H9 (cell line): ENCODE measurements at regions not wholly inside any gene's neighbourhood (a gene's known extent, or its start where the extent isn't known, plus 50 kb on each side); places are given as distances from the start of the nearest gene placed in this dataset.

Source experiments
- DNase-seq: peaks from one replicate; pipeline ENCODE4 v3.0.0-alpha.2; 2017
- H2AFZ ChIP-seq: one replicate; pipeline ENCODE4 v1.6.1; 2013; ENCODE audit warnings: mild to moderate bottlenecking, low read length, control low read depth, moderate library complexity
- H2AK5ac ChIP-seq: 2 replicates; pipeline ENCODE4 v1.6.1; 2013; ENCODE audit warnings: low read length, control low read depth, mixed read lengths; ENCODE audit not compliant: insufficient read length
- H2BK120ac ChIP-seq: one replicate; pipeline ENCODE4 v1.6.1; 2013; ENCODE audit warnings: low read depth, mild to moderate bottlenecking, low read length, control low read depth, inconsistent platforms; ENCODE audit not compliant: poor library complexity, severe bottlenecking
- H2BK12ac ChIP-seq: 2 replicates; pipeline ENCODE4 v1.6.1; 2013; ENCODE audit warnings: low read length, control low read depth, mixed read lengths, low read depth; ENCODE audit not compliant: insufficient read length
- H2BK15ac ChIP-seq: 2 replicates; pipeline ENCODE4 v1.6.1; 2013; ENCODE audit warnings: low read depth, low read length, control low read depth
- H2BK20ac ChIP-seq: one replicate; pipeline ENCODE4 v1.6.1; 2013; ENCODE audit warnings: low read depth, mild to moderate bottlenecking, low read length, control low read depth, inconsistent platforms; ENCODE audit not compliant: poor library complexity, severe bottlenecking
- H2BK5ac ChIP-seq: 2 replicates; pipeline ENCODE4 v1.6.1; 2013; ENCODE audit warnings: low read length, control low read depth, mixed read lengths; ENCODE audit not compliant: insufficient read length
- H3K14ac ChIP-seq: 2 replicates; pipeline ENCODE4 v1.6.1; 2013; ENCODE audit warnings: low read length, control low read depth; ENCODE audit not compliant: insufficient read depth
- H3K18ac ChIP-seq: 2 replicates; pipeline ENCODE4 v1.6.1; 2013; ENCODE audit warnings: low read depth, mild to moderate bottlenecking, mixed read lengths, low read length, control low read depth; ENCODE audit not compliant: insufficient read length
- H3K23ac ChIP-seq: 2 replicates; pipeline ENCODE4 v1.6.1; 2013; ENCODE audit warnings: low read length, control low read depth, mixed read lengths, low read depth; ENCODE audit not compliant: insufficient read length
- H3K23me2 ChIP-seq: 2 replicates; pipeline ENCODE4 v1.6.1; 2013; ENCODE audit warnings: low read depth, mild to moderate bottlenecking, mixed read lengths, low read length, control low read depth; ENCODE audit not compliant: insufficient read length, poor library complexity, severe bottlenecking
- H3K27ac ChIP-seq: 2 replicates; pipeline ENCODE4 v1.5.1; 2013; ENCODE audit warnings: low read length, control low read depth, mixed read lengths, low read depth; ENCODE audit not compliant: insufficient read length
- H3K27me3 ChIP-seq: 2 replicates; pipeline ENCODE4 v1.6.1; 2013; ENCODE audit warnings: low read length, control low read depth, inconsistent platforms; ENCODE audit not compliant: insufficient read depth
- H3K4ac ChIP-seq: 2 replicates; pipeline ENCODE4 v1.6.1; 2013; ENCODE audit warnings: low read depth, mild to moderate bottlenecking, control low read depth, inconsistent platforms, low read length, moderate library complexity
- H3K4me1 ChIP-seq: 2 replicates; pipeline ENCODE4 v1.6.1; 2013; ENCODE audit warnings: low read length, control low read depth, inconsistent platforms; ENCODE audit not compliant: insufficient read depth
- H3K4me2 ChIP-seq: 2 replicates; pipeline ENCODE4 v1.6.1; 2013; ENCODE audit warnings: low read length, control low read depth, mixed read lengths; ENCODE audit not compliant: insufficient read length, insufficient read depth
- H3K56ac ChIP-seq: 2 replicates; pipeline ENCODE4 v1.6.1; 2013; ENCODE audit warnings: low read depth, mild to moderate bottlenecking, mixed read lengths, low read length, control low read depth; ENCODE audit not compliant: insufficient read length
- H3K79me1 ChIP-seq: 2 replicates; pipeline ENCODE4 v1.6.1; 2013; ENCODE audit warnings: low read depth, mild to moderate bottlenecking, moderate library complexity, low read length, control low read depth, inconsistent platforms; ENCODE audit not compliant: insufficient read depth, poor library complexity, severe bottlenecking
- H3K79me2 ChIP-seq: 2 replicates; pipeline ENCODE4 v1.6.1; 2013; ENCODE audit warnings: low read length, control low read depth, inconsistent platforms; ENCODE audit not compliant: insufficient read depth
- H3K9ac ChIP-seq: 2 replicates; pipeline ENCODE4 v1.6.1; 2013; ENCODE audit warnings: low read length, control low read depth, mixed read lengths; ENCODE audit not compliant: insufficient read length; ENCODE audit errors: extremely low read depth
- H3K9me3 ChIP-seq: one replicate; pipeline ENCODE4 v1.6.1; 2013; ENCODE audit warnings: low read depth, low read length, inconsistent platforms; ENCODE audit not compliant: control insufficient read depth
- H3T11ph ChIP-seq: one replicate; pipeline ENCODE4 v1.6.1; 2013; ENCODE audit warnings: mild to moderate bottlenecking, low read length, control low read depth, inconsistent platforms
- H4K20me1 ChIP-seq: one replicate; pipeline ENCODE4 v1.6.1; 2013; ENCODE audit not compliant: control insufficient read depth, insufficient read length, insufficient read depth
- H4K5ac ChIP-seq: 2 replicates; pipeline ENCODE4 v1.6.1; 2013; ENCODE audit warnings: low read depth, mild to moderate bottlenecking, mixed read lengths, low read length, control low read depth; ENCODE audit not compliant: insufficient read length
- H4K8ac ChIP-seq: replicated peaks from 2 replicates; pipeline ENCODE4 v1.6.1; 2013; ENCODE audit warnings: low read length, control low read depth, mixed read lengths, low read depth; ENCODE audit not compliant: insufficient read length
- H4K91ac ChIP-seq: 2 replicates; pipeline ENCODE4 v1.6.1; 2013; ENCODE audit warnings: low read depth, mild to moderate bottlenecking, moderate library complexity, mixed read lengths, low read length, control low read depth; ENCODE audit not compliant: insufficient read length
- H3K27ac Mint-ChIP-seq, 3 experiments: 2 replicates in 2 of 3; 3 replicates in 1 of 3; pipeline ENCODE4 v1.8.0; 2020 to 2021; ENCODE audit warnings: mixed read lengths in 3 of 3, mild to moderate bottlenecking in 1 of 3, moderate library complexity in 1 of 3
- H3K27me3 Mint-ChIP-seq: 2 replicates; pipeline ENCODE4 v1.8.0; 2021; ENCODE audit warnings: low read depth, mild to moderate bottlenecking, moderate library complexity, mixed read lengths
- H3K36me3 Mint-ChIP-seq, 3 experiments: 2 replicates in 2 of 3; 3 replicates in 1 of 3; pipeline ENCODE4 v1.8.0; 2020 to 2021; ENCODE audit warnings: low read depth in 3 of 3, mixed read lengths in 3 of 3; ENCODE audit not compliant: insufficient read depth in 1 of 3
- H3K4me1 Mint-ChIP-seq, 2 experiments: 2 replicates each; pipeline ENCODE4 v1.8.0; 2020; ENCODE audit warnings: mixed read lengths in 2 of 2
- H3K4me3 Mint-ChIP-seq, 2 experiments: 2 replicates in 1 of 2; 3 replicates in 1 of 2; pipeline ENCODE4 v1.8.0; 2020 to 2021; ENCODE audit warnings: mild to moderate bottlenecking in 2 of 2, mixed read lengths in 2 of 2, moderate library complexity in 1 of 2
- H3K9me3 Mint-ChIP-seq, 2 experiments: 2 replicates in 1 of 2; 3 replicates in 1 of 2; pipeline ENCODE4 v1.8.0; 2020; ENCODE audit warnings: mild to moderate bottlenecking in 2 of 2, mixed read lengths in 2 of 2, moderate library complexity in 1 of 2
- CTCF ChIP-seq: fragments of 200-600 bp; sonication (generic); conservative IDR thresholded peaks from 3 replicates; pipeline ENCODE4 v1.8.0; 2021; ENCODE audit warnings: antibody characterized with exemption, mild to moderate bottlenecking
- whole genome bisulfite sequencing: extraction: QIAGEN DNeasy Blood & Tissue Kit; methylation state at CpG from one replicate; pipeline ENCODE4 v1.1.7; 2013; ENCODE audit warnings: missing lambda C conversion rate, low lambda C conversion rate, mixed read lengths; ENCODE audit not compliant: insufficient read length; ENCODE audit errors: extremely low coverage; 5-methylcytosine and 5-hydroxymethylcytosine counted together

GRCh38 chr7:145219461-145219860 is 383.6 kb upstream of the TPK1 start:
- H2BK20ac ChIP-seq = no peak overlapping the region
- H3K14ac ChIP-seq = no peak overlapping the region
- H4K20me1 ChIP-seq = no peaks in the 10 kb centered on the region
- no peaks in the 10 kb centered on the region for H3K79me1 ChIP-seq
- no peak overlapping the region for H2BK120ac ChIP-seq
- no peaks in the 10 kb centered on the region for H3K4me1 ChIP-seq
- H3K23ac ChIP-seq = no peak overlapping the region
- no peaks in the 10 kb centered on the region for H3K36me3 Mint-ChIP-seq
- H3K9me3 ChIP-seq = no peaks in the 10 kb centered on the region
- H3K9me3 Mint-ChIP-seq = no peaks in the 10 kb centered on the region; a peak in 3 of 5 replicates
- H2BK12ac ChIP-seq = no peak overlapping the region
- no peak overlapping the region for H3K18ac ChIP-seq
- H3K27ac Mint-ChIP-seq = no peak overlapping the region
- no peak overlapping the region for H4K5ac ChIP-seq
- no peak for DNase-seq
- H3K4me3 Mint-ChIP-seq = no peak overlapping the region
- no CpG with 5 or more reads among the region's 4 CpGs for WGBS
- H3K23me2 ChIP-seq = no peaks in the 10 kb centered on the region
- no peak overlapping the region for H2AK5ac ChIP-seq
- H3K4me2 ChIP-seq = no peak overlapping the region
- H2BK5ac ChIP-seq = no peak overlapping the region
- no peak overlapping the region for H4K91ac ChIP-seq
- no peak overlapping the region for H3K4ac ChIP-seq
- H2BK15ac ChIP-seq = no peak overlapping the region
- no peak overlapping the region for H2AFZ ChIP-seq
- H3T11ph ChIP-seq = no peak overlapping the region
- TF ChIP-seq CTCF = no peak
- H3K27ac ChIP-seq = no peak overlapping the region
- H3K27me3 ChIP-seq = no peaks in the 10 kb centered on the region
- no peaks in the 10 kb centered on the region for H3K27me3 Mint-ChIP-seq
- no peak overlapping the region for H3K9ac ChIP-seq
- H4K8ac ChIP-seq = no peak overlapping the region
- no peaks in the 10 kb centered on the region for H3K79me2 ChIP-seq
- peaks cover 0 to 3% of the 10 kb centered on the region in 2 experiments; a peak in 3 of 4 replicates for H3K4me1 Mint-ChIP-seq
- H3K56ac ChIP-seq = no peak overlapping the region
